Fibroblast of peridontal ligament (primary cell): ENCODE measurements at regions not wholly inside any gene's neighbourhood (a gene's known extent, or its start where the extent isn't known, plus 50 kb on each side); places are given as distances from the start of the nearest gene placed in this dataset.
A peak's percentile ranks its signal among the peaks of the same experiment; 100 is the strongest.

Experiments
- DNase-seq: peaks from one replicate; pipeline ENCODE4 v3.0.0-alpha.2; 2010; ENCODE audit errors: extremely low read depth

GRCh38 chr1:208587110-208587509 lies 342.9 kb upstream of the PLXNA2 start:
- DNase-seq: no peak

DNA sequence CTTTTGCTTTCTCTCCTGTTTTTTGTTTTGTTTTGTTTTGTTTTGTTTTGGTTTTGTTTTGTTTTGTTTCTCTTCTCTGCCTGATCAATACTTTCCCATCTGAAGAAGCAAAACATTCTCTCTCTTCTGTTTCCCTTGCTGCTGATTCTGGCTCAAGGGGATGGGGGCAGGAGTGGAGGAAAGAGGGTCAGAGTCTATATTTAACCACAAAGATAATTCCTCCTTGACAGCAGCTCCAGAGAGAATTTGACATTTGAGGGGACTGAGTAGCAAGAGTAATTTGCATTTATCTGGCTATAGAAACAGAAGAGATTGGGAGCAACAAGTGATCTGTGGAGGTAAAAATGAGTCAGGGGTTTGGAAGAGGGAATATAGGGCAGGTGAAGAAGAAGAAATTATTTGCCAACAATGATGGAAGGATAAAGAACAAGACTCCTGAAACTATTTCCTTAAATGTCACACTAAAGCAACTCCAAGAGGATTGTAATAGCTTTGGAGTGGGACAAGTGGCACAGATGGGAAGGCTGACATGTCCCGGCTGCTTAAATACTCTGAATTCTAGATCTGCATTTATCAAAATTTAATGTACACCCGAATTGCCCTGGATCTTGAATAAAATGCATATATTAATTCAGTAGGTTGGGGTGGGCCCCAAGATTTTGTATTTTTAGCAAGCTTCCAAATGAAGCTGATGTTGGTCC lies 349.3 kb upstream of the PLXNA2 start:
- DNase-seq: no peak

GRCh38 chr1:208595236-208595635 lies 351.1 kb upstream of the PLXNA2 start:
- DNase-seq: no peak

DNA sequence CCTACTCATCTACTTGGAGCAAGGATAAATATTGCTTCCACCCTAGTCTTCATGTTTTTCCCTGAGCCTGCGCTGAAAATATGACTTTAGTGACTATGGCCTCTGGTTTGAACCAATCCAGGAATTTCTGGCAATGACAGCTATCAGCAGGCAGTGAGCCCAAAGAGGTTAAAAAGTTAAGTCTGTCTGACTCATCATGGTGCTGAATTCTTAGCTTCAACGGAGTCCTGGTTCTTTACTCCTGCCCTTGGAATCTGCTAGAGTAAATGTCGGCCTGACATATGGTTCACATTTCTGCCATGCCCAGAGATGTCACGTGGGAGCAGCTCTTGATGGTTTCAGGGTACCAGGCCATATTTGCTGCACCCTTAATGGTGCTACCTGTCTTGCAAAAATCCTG lies 351.6 kb upstream of the PLXNA2 start:
- DNase-seq: peak; percentile 53

DNA sequence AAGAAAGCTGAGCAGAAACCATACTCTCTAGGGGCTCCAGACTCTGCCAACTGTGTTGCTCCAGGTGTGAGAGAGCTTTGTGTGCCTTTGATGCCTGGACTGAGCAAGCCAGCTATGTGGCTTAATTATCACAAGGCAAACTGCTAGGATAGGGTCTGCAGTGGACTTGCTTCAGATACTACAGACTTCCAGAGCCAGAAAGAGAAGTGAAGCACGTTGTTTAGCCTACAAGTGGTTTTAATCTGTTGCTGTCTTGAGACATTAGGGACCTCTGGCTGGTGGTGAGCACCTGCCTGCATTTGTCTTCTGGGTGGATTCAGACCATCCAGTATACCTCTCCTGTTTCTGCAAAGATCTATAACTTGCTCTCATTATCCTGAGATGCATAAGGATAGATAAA lies 353.4 kb upstream of the PLXNA2 start:
- DNase-seq: no peak

- no peak for DNase-seq
Observed at GRCh38 chr1:208598021-208598420, 353.8 kb upstream of the PLXNA2 start.

GRCh38 chr1:208599063-208599462 lies 354.9 kb upstream of the PLXNA2 start:
- DNase-seq: no peak

DNA sequence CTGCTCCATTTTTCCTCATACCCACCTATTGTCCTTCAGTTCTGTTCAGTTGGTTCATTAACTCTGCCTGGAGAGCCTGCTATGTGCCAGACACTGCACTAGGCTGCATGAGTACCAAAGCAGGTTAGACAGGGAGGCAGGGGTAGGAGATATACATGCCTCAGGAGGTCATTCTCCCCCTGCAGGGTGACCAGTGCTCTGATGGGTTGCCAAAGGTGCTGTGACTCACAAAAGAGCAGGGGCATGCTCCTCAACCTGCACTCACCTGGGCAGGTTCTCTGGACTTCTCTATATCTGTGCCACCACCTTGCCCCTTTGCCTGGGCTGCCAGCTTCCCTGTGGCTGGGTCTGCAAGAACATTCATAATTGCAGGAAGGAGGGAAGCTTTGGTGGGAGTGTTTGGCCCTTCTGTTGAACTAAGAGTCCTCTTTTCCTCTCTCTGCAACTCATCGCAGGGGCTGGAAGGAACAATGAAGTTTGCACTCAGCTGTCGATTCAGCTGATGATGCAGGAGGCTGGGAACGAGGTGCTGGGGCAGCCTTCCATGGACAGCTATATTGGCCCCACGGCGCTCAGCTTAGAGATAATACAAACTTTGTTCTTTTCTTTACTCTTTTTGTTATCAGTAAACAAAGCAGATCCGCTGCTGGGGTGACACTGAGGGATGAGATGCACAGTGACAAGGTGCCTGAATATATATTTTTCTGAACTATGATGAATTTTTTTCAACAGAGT lies 356.4 kb upstream of the PLXNA2 start:
- no peak for DNase-seq

- peak; percentile 3 for DNase-seq
Observed at GRCh38 chr1:208601561-208601960, 357.4 kb upstream of the PLXNA2 start.

- no peak for DNase-seq
Observed at GRCh38 chr1:208603721-208604120, 359.5 kb upstream of the PLXNA2 start.

- no peak for DNase-seq
Observed at GRCh38 chr1:208604295-208604694, 360.1 kb upstream of the PLXNA2 start.

- no peak for DNase-seq
Observed at GRCh38 chr1:208606959-208607358, 362.8 kb upstream of the PLXNA2 start.

DNA sequence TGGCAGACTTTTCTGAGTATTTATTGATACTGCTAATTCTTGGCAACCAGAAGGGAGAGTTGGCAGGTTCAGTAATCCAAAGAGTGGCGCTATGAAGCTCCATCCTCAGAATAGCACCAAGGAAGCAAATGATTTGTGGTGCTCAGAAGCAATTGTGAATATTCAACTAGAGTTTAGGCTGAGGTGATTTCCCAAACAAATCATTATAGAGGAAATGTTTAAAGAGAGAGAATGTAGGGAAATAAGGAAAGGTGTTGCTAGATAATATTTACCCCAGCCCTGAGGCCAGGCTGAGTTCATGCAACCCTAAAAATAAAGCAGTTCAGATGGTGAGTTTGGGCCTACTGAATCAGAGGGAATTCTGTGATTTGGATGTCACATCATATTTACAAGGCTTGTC lies 363.4 kb upstream of the PLXNA2 start:
- DNase-seq: no peak

DNA sequence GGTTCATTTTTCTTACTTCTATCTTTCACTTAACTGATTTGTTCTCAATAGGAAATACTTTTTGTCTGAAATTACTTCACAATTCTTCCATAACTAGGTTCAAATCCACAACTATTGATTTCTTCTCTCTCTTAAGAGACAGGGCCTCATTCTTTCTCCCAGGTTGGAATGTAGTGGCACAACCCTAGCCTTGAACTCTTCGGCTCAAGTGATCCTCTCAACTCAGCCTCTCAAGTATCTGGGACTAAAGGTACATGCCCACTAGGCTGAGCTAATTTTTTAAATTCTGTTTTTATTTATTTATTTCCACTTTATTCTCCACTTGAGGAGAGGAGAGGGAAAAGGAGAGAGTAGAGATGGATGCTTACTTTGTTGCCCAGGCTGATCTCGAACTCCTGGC lies 370.4 kb upstream of the PLXNA2 start:
- DNase-seq: no peak

GRCh38 chr1:208615371-208615770 lies 371.2 kb upstream of the PLXNA2 start:
- DNase-seq: no peak

- DNase-seq: no peak
Observed at GRCh38 chr1:208616776-208617175, 372.6 kb upstream of the PLXNA2 start.

DNA sequence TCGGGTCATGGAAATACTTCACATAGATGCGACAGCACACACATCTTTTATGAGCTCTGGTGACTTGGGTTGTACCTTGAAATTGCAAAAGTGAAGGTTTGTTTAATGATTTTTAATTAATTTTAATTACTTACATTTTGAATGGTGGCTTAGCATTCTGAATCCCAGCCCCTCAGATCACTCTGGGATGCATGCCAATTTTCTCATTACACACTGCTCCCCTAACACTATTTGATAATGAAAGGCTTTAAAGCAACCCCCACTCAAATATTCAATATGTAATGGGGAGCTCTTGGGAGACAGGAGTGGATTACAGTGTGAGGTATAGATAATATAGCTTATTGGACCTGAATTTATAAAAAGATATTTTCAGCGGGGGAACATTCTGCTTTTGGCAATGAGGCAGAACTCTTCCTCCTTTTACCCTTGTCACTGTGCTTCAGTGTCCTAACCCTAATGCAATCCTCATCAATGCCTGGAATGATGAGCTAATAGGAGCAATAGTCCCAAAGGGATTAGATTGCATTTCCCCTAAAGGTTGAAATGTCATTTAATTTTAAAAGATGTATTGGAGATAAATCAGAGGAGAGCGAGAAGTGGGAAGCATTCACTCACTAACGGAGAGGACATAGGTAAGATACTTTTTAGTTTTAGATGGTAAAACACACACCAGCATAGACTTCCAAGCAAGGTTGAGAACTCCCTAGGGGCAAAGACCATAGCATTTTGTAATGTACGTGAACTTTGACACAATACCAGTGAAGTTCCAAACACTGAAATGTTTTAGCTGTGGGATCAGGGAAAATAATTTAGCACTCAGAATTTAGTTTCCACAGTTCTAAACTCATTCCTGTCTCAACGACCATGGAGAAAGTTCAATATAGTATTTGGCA lies 384.1 kb upstream of the PLXNA2 start:
- no peak for DNase-seq

DNA sequence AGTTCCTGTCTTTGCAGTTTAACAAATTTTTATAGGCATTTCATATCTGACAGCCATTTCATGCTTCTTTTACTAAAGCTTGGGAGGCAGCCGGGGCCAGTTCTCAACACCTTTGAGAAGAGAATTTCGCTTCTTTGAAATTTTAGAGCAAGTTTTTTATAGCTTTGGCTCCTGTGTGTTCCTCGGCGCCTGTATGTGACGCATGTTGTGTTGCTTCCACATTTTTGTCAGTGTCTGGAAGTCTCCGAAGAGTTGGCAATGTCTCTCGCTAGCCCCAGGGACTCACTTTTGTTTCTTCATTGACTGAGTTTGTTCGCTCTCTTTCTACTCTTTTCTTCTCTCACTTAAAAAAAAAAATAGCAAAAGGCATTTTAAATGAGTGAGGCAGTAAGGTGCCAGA lies 386.9 kb upstream of the PLXNA2 start:
- no peak for DNase-seq

DNA sequence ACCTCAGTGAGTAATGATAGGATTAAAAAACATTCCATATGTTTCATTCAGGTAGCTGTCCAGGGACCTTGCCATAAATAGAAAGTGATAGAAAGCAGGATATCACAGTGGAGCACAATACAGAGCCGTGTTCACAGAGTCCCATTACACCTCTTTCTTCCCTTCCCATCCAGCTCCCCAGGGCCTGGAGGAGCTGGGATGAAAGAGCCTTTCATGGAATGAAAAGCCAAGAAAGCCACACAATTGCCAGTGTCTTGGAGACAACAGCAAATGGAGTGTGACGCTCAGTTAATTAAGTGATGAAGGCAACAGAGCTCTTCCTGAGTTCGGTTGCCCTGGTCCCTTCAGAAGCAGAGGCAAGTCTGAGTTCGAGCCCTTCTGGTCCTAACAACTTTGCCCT lies 387.3 kb upstream of the PLXNA2 start:
- DNase-seq: no peak

- DNase-seq: no peak
Observed at GRCh38 chr1:208634346-208635140, 390.4 kb upstream of the PLXNA2 start.

DNA sequence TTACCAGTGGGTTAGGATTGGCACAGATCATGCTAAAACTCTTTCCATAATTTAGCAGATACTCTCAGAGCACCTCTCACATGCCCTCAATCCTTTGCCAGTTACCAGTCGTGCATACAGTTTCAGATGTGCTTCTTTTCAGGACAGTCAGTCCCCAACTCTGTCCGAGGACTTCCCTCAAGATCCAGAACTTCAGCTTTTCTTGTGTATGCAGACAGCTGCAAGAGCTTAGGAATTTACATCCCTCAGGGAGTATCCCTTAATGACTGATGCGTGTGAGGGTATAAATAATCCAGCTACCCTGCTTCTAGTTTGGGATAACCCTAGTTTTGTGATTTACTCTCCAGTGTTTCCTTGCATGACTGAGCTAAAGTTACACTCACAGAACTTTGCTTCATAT lies 393.0 kb upstream of the PLXNA2 start:
- no peak for DNase-seq

GRCh38 chr1:208639382-208639781 lies 395.2 kb upstream of the PLXNA2 start:
- no peak for DNase-seq
